Adipocyte (in vitro differentiated cells): ENCODE measurements at regions not wholly inside any gene's neighbourhood (a gene's known extent, or its start where the extent isn't known, plus 50 kb on each side); places are given as distances from the start of the nearest gene placed in this dataset.

Experiments
- DNase-seq: peaks from one replicate; pipeline ENCODE4 v3.0.0-alpha.2; 2015; ENCODE audit warnings: low read depth
- H3K27me3 ChIP-seq: replicated peaks from 2 replicates; pipeline ENCODE4 v1.7.0; 2013; ENCODE audit warnings: mild to moderate bottlenecking, low read length, moderate library complexity; ENCODE audit not compliant: control insufficient read depth, insufficient read depth
- H3K36me3 ChIP-seq: 2 replicates; pipeline ENCODE4 v1.7.0; 2013; ENCODE audit warnings: low read length, mild to moderate bottlenecking, moderate library complexity; ENCODE audit not compliant: control insufficient read depth, insufficient read depth, severe bottlenecking
- H3K4me1 ChIP-seq: 2 replicates; pipeline ENCODE4 v1.7.0; 2013; ENCODE audit warnings: mild to moderate bottlenecking, low read length, moderate library complexity; ENCODE audit not compliant: control insufficient read depth, insufficient read depth
- H3K4me3 ChIP-seq: 2 replicates; pipeline ENCODE4 v1.7.0; 2013; ENCODE audit warnings: mild to moderate bottlenecking, low read length, moderate library complexity
- H3K9ac ChIP-seq: 2 replicates; pipeline ENCODE4 v1.7.0; 2013; ENCODE audit warnings: mild to moderate bottlenecking, low read length, moderate library complexity
- H3K9me3 ChIP-seq: 2 replicates; pipeline ENCODE4 v1.7.0; 2013; ENCODE audit warnings: mild to moderate bottlenecking, low read length, moderate library complexity; ENCODE audit not compliant: control insufficient read depth

DNA sequence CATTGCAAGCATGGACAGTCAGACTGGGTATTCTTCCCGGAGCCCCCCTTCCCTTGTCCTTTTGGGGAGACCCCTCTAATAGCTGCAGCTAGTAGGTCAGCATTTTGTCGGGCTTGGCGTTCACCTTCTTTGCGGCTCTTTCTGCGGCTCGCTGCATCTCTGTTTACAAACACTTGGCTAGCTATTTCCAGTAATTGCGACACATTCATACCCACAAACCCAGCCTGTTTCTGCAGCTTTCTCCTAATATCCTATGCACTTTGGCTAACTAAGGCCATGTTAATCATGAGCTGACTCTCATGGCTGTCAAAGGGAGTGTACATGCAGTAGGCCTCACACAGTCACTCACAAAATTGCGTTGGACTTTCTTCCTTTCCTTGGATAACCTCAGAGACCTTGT, 716.4 kb downstream of the AMY1C start:
- Histone ChIP-seq H3K9ac (no peak overlapping the region), H3K27me3 (no peaks in the 10 kb centered on the region), H3K4me1 (no peaks in the 10 kb centered on the region), H3K4me3 (no peak overlapping the region), H3K9me3 (peaks cover 9% of the 10 kb centered on the region), H3K36me3 (no peaks in the 10 kb centered on the region)
- DNase-seq = no peak

GRCh38 chr1:104467590-104467989, 717.9 kb downstream of the AMY1C start:
- H3K27me3 ChIP-seq = no peaks in the 10 kb centered on the region

DNA sequence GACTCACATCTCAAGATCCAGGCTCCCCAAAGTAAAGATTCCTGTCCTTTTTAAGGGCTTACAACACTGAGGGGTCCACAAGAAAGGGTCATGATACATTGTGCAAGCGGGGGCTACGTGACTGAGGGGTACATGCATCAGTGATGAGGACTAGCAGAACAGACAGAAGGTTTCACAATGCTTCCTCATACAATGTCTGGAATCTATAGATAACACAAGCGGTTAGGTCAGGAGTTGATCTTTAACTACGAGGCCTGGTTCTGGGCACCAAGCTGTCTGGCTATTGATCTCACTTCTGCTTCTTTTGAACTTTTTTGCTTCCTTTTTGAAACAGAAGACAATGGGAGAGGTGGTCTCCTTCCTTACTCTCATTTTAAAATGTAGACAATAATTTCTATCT, 718.6 kb downstream of the AMY1C start:
- no peaks in the 10 kb centered on the region for H3K4me1 ChIP-seq
- H3K9ac ChIP-seq = no peak overlapping the region
- DNase-seq = no peak
- H3K36me3 ChIP-seq = no peaks in the 10 kb centered on the region
- no peaks in the 10 kb centered on the region for H3K27me3 ChIP-seq
- H3K9me3 ChIP-seq = peaks cover 9% of the 10 kb centered on the region
- H3K4me3 ChIP-seq = no peak overlapping the region

More at GRCh38 chr1:104467590-104467989, 717.9 kb downstream of the AMY1C start:
- no peaks in the 10 kb centered on the region for H3K36me3 ChIP-seq
- peaks cover 9% of the 10 kb centered on the region for H3K9me3 ChIP-seq
- no peak overlapping the region for H3K4me3 ChIP-seq
- no peak overlapping the region for H3K9ac ChIP-seq
- no peaks in the 10 kb centered on the region for H3K4me1 ChIP-seq
- DNase-seq = no peak

GRCh38 chr1:104476126-104476525, 726.4 kb downstream of the AMY1C start:
- Histone ChIP-seq H3K27me3 (no peaks in the 10 kb centered on the region), H3K4me1 (no peaks in the 10 kb centered on the region), H3K9me3 (no peaks in the 10 kb centered on the region), H3K36me3 (no peaks in the 10 kb centered on the region), H3K9ac (no peak overlapping the region), H3K4me3 (no peak overlapping the region)
- DNase-seq = no peak

GRCh38 chr1:104488296-104489015, 738.8 kb downstream of the AMY1C start:
- Histone ChIP-seq H3K9me3 (no peaks in the 10 kb centered on the region), H3K4me3 (no peak overlapping the region), H3K9ac (no peak overlapping the region), H3K4me1 (no peaks in the 10 kb centered on the region), H3K27me3 (no peaks in the 10 kb centered on the region), H3K36me3 (no peaks in the 10 kb centered on the region)
- no peak for DNase-seq

GRCh38 chr1:104526158-104526795, 776.6 kb downstream of the AMY1C start:
- H3K27me3 ChIP-seq = no peaks in the 10 kb centered on the region
- DNase-seq = no peak
- no peak overlapping the region for H3K4me3 ChIP-seq
- no peaks in the 10 kb centered on the region for H3K4me1 ChIP-seq
- H3K36me3 ChIP-seq = no peaks in the 10 kb centered on the region
- no peaks in the 10 kb centered on the region for H3K9me3 ChIP-seq
- no peak overlapping the region for H3K9ac ChIP-seq

GRCh38 chr1:104531990-104532389, 782.3 kb downstream of the AMY1C start:
- H3K27me3 ChIP-seq = no peaks in the 10 kb centered on the region
- H3K4me3 ChIP-seq = no peak overlapping the region
- no peaks in the 10 kb centered on the region for H3K36me3 ChIP-seq
- no peak for DNase-seq
- H3K9ac ChIP-seq = no peak overlapping the region
- no peaks in the 10 kb centered on the region for H3K9me3 ChIP-seq
- H3K4me1 ChIP-seq = no peaks in the 10 kb centered on the region

- no peak for DNase-seq
- Histone ChIP-seq H3K9me3 (peaks cover 2% of the 10 kb centered on the region), H3K27me3 (no peaks in the 10 kb centered on the region), H3K4me3 (no peak overlapping the region), H3K9ac (no peak overlapping the region), H3K4me1 (no peaks in the 10 kb centered on the region), H3K36me3 (no peaks in the 10 kb centered on the region)
Measured at GRCh38 chr1:104574620-104575019, 824.9 kb downstream of the AMY1C start.

- no peak overlapping the region for H3K4me3 ChIP-seq
- no peaks in the 10 kb centered on the region for H3K4me1 ChIP-seq
- DNase-seq = no peak
- no peaks in the 10 kb centered on the region for H3K27me3 ChIP-seq
- no peaks in the 10 kb centered on the region for H3K36me3 ChIP-seq
- no peaks in the 10 kb centered on the region for H3K9me3 ChIP-seq
- H3K9ac ChIP-seq = no peak overlapping the region
Measured at GRCh38 chr1:104592926-104593325, 843.2 kb downstream of the AMY1C start.

DNA sequence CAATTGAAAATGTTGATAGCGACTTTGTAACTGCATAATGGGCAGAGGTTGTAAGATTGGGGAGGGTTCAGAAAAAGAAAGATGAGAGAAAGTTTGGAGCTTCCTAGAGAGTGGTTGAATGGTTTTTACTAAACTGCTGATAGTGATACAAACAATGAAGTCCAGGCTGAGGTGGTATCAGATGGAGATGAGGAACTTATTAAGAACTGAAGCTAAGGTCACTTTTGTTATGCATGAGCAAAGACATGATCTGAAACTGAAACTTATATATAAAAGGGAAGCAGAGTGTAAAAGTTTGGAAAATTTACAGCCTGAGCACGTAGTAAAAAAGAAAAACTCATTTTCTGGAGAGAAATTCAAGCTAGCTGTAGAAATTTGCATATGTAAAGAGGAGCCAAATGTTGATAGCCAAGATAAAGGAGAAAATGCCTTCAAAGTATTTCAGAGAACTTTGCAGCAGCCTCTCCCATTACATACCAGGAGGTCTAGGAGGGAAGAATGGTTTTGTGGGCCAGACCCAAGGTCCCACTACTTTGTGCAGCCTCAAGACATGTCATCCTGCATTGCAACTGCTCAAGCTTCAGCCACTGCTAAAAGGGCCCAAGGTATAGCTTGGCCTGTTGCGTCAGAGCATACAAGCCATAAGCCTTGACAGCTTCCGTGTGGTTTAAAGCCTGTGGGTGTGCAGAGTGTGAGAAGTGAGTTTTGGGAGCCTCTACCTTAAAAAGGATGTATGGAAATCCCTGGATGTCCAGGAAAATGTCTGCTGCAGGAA, 843.9 kb downstream of the AMY1C start:
- H3K27me3 ChIP-seq = no peaks in the 10 kb centered on the region
- no peak overlapping the region for H3K9ac ChIP-seq
- no peaks in the 10 kb centered on the region for H3K9me3 ChIP-seq
- no peaks in the 10 kb centered on the region for H3K36me3 ChIP-seq
- DNase-seq = no peak
- no peak overlapping the region for H3K4me3 ChIP-seq
- no peaks in the 10 kb centered on the region for H3K4me1 ChIP-seq

- Histone ChIP-seq H3K4me3 (no peak overlapping the region), H3K36me3 (no peaks in the 10 kb centered on the region), H3K9ac (no peak overlapping the region), H3K9me3 (peaks cover 13% of the 10 kb centered on the region), H3K4me1 (no peaks in the 10 kb centered on the region), H3K27me3 (no peaks in the 10 kb centered on the region)
- no peak for DNase-seq
Measured at GRCh38 chr1:104617474-104617873, 867.8 kb downstream of the AMY1C start.
